GM12873 (cell line): ENCODE measurements at regions not wholly inside any gene's neighbourhood (a gene's known extent, or its start where the extent isn't known, plus 50 kb on each side); places are given as distances from the start of the nearest gene placed in this dataset.

Experiments used
- CTCF ChIP-seq: IDR thresholded peaks from 2 replicates; pipeline ENCODE4 v1.5.1; 2012; ENCODE audit warnings: low read depth, mild to moderate bottlenecking, moderate library complexity, low read length, control low read depth; ENCODE audit not compliant: insufficient read depth; ENCODE audit errors: missing control alignments

DNA sequence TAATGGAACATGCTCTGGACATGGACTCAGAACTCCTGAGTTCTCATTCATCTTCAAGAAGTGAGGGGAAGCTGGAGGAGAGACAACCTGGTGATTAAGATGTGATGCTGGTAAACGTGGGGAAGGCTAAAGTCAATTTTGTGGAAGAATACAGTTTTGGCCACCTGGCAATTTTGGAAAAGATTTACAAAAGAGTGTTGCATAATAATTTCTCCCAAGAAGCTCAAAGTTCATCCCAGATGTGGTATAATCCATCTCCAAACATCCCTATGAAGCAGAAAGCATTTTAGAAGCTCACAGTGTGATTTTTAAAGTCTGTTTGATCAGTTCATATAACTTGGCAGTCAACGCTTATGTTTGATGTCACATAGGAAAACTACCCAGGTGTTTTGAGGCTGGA, 208.7 kb downstream of the LMX1A start:
- no peak for TF ChIP-seq CTCF

- peak; percentile 86 for TF ChIP-seq CTCF
Observed at GRCh38 chr1:165144757-165145397, 211.6 kb downstream of the LMX1A start.

DNA sequence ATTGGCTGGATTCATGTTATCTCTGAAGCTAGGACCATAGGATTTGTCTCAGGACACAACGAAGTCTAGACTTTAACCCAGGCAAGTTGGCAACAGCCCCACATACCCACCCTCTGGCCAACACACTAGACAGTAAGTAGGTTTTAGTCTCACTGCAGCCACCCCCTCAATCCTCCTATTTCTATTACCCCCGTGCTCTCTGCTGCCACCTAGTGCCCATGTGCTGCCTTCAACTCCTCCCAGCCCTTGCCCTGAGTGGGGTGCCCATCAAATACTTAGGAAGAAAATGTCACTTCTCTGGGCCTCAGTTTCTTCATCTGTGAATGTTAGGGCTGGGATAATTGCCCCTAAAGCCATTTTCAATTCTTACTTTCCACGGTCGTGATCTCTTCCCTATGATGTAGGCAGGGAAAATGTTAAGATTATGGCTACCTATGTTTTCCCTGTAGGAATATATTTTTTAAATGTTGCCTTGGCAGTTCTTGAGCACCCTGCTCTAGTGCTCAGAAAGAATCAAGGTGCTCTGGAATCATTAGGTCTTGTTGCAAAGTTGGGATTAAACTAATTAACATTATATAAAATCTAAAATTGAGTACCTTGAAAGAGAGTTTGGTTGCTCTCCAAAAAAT, 213.0 kb downstream of the LMX1A start:
- peak; percentile 80 for TF ChIP-seq CTCF

DNA sequence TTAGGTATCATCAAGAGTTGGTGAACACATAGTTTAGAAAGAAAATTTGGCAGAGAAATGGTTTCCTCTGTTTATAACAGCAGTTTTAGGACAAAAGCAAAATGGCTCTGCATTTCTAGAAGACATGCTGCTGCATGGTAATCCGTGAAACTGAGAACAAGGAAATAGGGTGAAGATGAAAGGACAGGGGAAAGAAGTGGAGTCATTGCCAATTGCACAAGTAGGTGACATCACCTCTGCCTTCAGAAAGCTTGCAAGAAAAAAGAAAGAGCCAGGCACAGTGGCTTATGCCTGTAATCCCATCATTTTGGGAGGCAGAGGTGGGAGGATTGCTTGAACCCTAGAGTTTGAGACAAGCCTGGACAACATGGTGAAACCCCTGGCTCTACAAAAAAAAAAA, 217.6 kb downstream of the LMX1A start:
- TF ChIP-seq CTCF = no peak

DNA sequence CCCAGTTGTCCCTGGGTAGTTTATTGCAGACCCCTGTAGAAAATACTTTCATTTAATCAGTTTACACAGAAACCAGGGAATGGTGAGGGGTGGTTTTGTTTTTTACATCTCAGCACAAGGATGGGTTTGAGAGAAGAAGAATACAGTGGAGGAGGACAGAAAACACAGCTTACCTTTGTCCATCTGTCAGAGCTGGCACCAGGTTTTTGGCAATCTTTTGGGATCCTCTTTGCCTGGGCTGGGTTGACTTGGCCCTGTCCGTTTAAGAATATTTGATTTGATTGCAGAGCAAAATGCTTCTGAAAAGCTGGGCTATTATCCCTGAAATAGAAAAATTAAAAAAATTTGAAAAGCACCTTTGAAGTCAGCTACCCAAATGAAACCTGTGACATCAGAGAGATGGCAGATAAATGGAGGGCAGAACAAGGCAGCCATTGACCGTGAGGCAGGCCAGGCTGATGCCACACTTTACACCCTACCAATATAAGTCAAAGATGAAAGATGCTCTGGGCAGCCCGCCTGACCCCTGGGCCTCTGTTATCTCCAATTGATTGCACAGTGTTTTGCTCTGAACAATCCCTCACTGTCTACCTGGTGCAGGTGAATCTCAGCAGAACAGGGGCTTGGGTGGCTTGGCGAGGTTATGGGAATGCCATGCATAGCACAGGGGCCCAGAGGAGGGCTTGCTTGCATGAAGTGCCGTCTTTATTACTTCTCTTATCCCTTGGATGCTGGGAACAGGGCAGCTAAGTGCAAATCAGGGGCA, 218.8 kb downstream of the LMX1A start:
- no peak for TF ChIP-seq CTCF

DNA sequence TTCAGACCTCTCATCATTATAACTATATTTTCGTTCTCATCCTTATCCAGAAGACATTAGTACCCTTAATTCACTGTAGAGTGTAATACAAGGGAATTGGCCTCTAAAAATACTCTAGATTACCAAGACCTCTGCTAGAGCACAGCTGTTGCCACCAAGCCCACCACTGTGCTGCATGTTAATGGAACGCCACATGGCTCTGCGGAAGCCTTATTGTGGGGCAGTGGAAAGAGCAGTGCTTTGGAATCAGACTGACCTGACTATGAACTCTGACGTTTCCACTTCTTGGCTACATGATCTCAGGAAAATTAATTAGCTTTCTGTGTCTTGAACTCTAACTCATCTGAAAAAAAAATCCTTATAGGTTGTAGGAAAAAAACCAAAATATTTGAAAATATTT, 222.1 kb downstream of the LMX1A start:
- TF ChIP-seq CTCF = no peak

DNA sequence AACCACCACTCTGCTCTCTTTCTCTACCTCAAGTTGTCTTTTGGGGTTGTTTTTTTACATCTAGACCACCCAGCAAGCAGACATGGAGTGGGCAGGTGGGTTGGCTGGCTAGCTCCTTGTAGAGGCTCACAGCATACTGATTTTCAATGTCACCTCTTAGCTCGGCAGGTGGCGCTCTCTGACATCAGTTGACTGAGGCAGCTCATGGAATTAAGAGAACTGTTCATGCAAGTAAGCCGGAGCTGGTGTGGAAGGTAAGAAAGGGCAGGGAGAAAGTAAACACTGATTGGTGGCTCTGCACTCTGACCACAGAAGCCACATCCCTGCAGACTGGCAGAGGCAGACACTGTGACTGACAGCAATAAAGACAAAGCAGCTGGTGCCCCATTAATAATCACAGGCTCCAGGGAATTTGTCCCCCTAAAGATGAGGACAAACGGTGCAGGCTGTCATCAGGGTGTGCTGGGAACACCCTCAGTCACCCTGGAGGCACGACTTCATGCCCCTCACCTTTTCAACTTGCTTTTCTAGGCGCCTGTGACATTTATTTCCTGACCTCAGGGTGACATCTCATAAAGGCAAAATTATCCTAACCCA, 226.8 kb downstream of the LMX1A start:
- peak; percentile 81 for TF ChIP-seq CTCF
